T-cell (primary cell): ENCODE measurements at regions not wholly inside any gene's neighbourhood (a gene's known extent, or its start where the extent isn't known, plus 50 kb on each side); places are given as distances from the start of the nearest gene placed in this dataset.

Source experiments
- ATAC-seq, 4 experiments: fragments of 200-7000 bp in 3 of 4; fragments of 150-1000 bp in 1 of 4; cut with Tn5 transposase; replicated peaks in 1 of 4; 1 replicate in 3 of 4; 2 replicates in 1 of 4; pipeline ENCODE4 v1.10.0; 2021; ENCODE audit warnings: moderate library complexity in 3 of 4, mild to moderate bottlenecking in 2 of 4, moderate number of reproducible peaks in 1 of 4
- CTCF ChIA-PET, 2 donors: fragments of 300-600 bp; sonication (Branson Sonifier 250); formaldehyde crosslinking; loops; one replicate each; lab custom pipeline; 2022; ENCODE audit warnings: antibody characterized with exemption in 2 of 2; lab: Charles Lee
- POLR2A ChIA-PET, 2 donors: fragments of 300-600 bp; sonication (Branson Sonifier 250); formaldehyde crosslinking; loops; one replicate each; lab custom pipeline; 2022; ENCODE audit warnings: antibody characterized with exemption in 2 of 2; lab: Charles Lee
- DNase-seq, 35 experiments: peaks; one replicate each; pipeline versions ENCODE4 v3.0.0 to v3.0.0-alpha.2; 2013 to 2023
- H3K27ac ChIP-seq: one replicate; pipeline ENCODE4 v1.5.1; 2013; ENCODE audit warnings: low read length
- H3K27me3 ChIP-seq, 2 experiments: replicated peaks in 1 of 2; 1 replicate in 1 of 2; 2 replicates in 1 of 2; pipeline versions ENCODE4 v1.6.1 to v1.7.0; 2013; ENCODE audit warnings: low read length in 1 of 2, mixed read lengths in 1 of 2; ENCODE audit not compliant: control insufficient read depth in 2 of 2, insufficient read depth in 2 of 2; ENCODE audit errors: extremely low read depth in 1 of 2
- H3K36me3 ChIP-seq, 2 donors: 1 replicate in 1 of 2; 2 replicates in 1 of 2; pipeline versions ENCODE4 v1.6.1 to v1.7.0; 2013; ENCODE audit warnings: low read length in 1 of 2; ENCODE audit not compliant: control insufficient read depth in 2 of 2, insufficient read depth in 1 of 2; ENCODE audit errors: extremely low read depth in 1 of 2
- H3K4me1 ChIP-seq, 2 experiments: 1 replicate in 1 of 2; 2 replicates in 1 of 2; pipeline versions ENCODE4 v1.6.1 to v1.7.0; 2013; ENCODE audit warnings: low read length in 2 of 2, mixed read lengths in 1 of 2; ENCODE audit not compliant: insufficient read depth in 2 of 2, control insufficient read depth in 1 of 2; ENCODE audit errors: extremely low read depth in 1 of 2
- H3K4me3 ChIP-seq, 2 donors: 1 replicate in 1 of 2; 2 replicates in 1 of 2; pipeline versions ENCODE4 v1.5.1 to v1.7.0; 2013; ENCODE audit warnings: mild to moderate bottlenecking in 2 of 2, low read length in 1 of 2, moderate library complexity in 1 of 2; ENCODE audit not compliant: control insufficient read depth in 1 of 2; ENCODE audit errors: extremely low read depth in 1 of 2
- H3K9me3 ChIP-seq: 2 replicates; pipeline ENCODE4 v1.7.0; 2013
- H3K27ac Mint-ChIP-seq, 2 donors: one replicate each; pipeline ENCODE4 v1.8.0; 2020 to 2021; ENCODE audit warnings: mild to moderate bottlenecking in 2 of 2, mixed read lengths in 2 of 2
- H3K27me3 Mint-ChIP-seq, 2 donors: one replicate each; pipeline ENCODE4 v1.8.0; 2021 to 2022; ENCODE audit warnings: mixed read lengths in 2 of 2
- H3K36me3 Mint-ChIP-seq: one replicate; pipeline ENCODE4 v1.8.0; 2021; ENCODE audit warnings: mixed read lengths
- H3K4me1 Mint-ChIP-seq, 3 donors: one replicate each; pipeline ENCODE4 v1.8.0; 2020 to 2022; ENCODE audit warnings: mixed read lengths in 3 of 3, mild to moderate bottlenecking in 1 of 3
- H3K4me3 Mint-ChIP-seq, 3 donors: one replicate each; pipeline ENCODE4 v1.8.0; 2020 to 2022; ENCODE audit warnings: mild to moderate bottlenecking in 3 of 3, mixed read lengths in 3 of 3, moderate library complexity in 3 of 3
- H3K9me3 Mint-ChIP-seq, 3 donors: one replicate each; pipeline ENCODE4 v1.8.0; 2020 to 2022; ENCODE audit warnings: mixed read lengths in 3 of 3
- WGBS: methylation state at CpG from one replicate; pipeline ENCODE4 v1.1.5; 2013; ENCODE audit warnings: missing lambda C conversion rate; ENCODE audit not compliant: insufficient coverage; 5-methylcytosine and 5-hydroxymethylcytosine counted together

GRCh38 chr14:46596236-46596635 is 55.3 kb downstream of the RPL10L start:
- ATAC-seq, result no peak
- Mint-ChIP-seq H3K36me3 (no peaks in the 10 kb centered on the region), H3K4me3 (no peak overlapping the region), H3K4me1 (peaks cover 0 to 6% (median 4%) of the 10 kb centered on the region in 3 donors), H3K27me3 (no peaks in the 10 kb centered on the region), H3K9me3 (peaks cover 7 to 20% (median 11%) of the 10 kb centered on the region in 3 donors), H3K27ac (no peak overlapping the region)
- CTCF ChIA-PET, result no interaction called here
- no peaks in the 10 kb centered on the region for H3K9me3 ChIP-seq
- no peak for DNase-seq
- POLR2A ChIA-PET, result no interaction called here
- no peak overlapping the region for H3K4me3 ChIP-seq
- H3K27me3 ChIP-seq, result no peaks in the 10 kb centered on the region
- H3K27ac ChIP-seq, result no peak overlapping the region
- H3K4me1 ChIP-seq, result no peaks in the 10 kb centered on the region
- no peaks in the 10 kb centered on the region for H3K36me3 ChIP-seq

GRCh38 chr14:46582826-46583225 is 68.8 kb downstream of the RPL10L start:
- POLR2A ChIA-PET, result no interaction called here
- CTCF ChIA-PET, result no interaction called here
- no peaks in the 10 kb centered on the region for H3K4me1 ChIP-seq

GRCh38 chr14:46581036-46581671 is 70.4 kb downstream of the RPL10L start:
- DNase-seq, result no peak
- Histone ChIP-seq H3K27ac (no peak overlapping the region), H3K27me3 (no peaks in the 10 kb centered on the region), H3K4me1 (no peaks in the 10 kb centered on the region), H3K4me3 (no peak overlapping the region), H3K9me3 (no peaks in the 10 kb centered on the region), H3K36me3 (no peaks in the 10 kb centered on the region)
- H3K4me3 Mint-ChIP-seq, result no peak overlapping the region
- no peak for ATAC-seq
- H3K36me3 Mint-ChIP-seq, result no peaks in the 10 kb centered on the region
- ChIA-PET POLR2A (no interaction called here), CTCF (no interaction called here)
- H3K9me3 Mint-ChIP-seq, result peaks cover 3 to 10% (median 7%) of the 10 kb centered on the region in 3 donors
- no peaks in the 10 kb centered on the region for H3K4me1 Mint-ChIP-seq
- WGBS, result no CpG with 5 or more reads among the region's 5 CpGs
- no peaks in the 10 kb centered on the region for H3K27me3 Mint-ChIP-seq
- no peak overlapping the region for H3K27ac Mint-ChIP-seq

More at GRCh38 chr14:46582826-46583225, 68.8 kb downstream of the RPL10L start:
- DNase-seq, result no peak
- H3K9me3 Mint-ChIP-seq, result peaks cover 4 to 9% (median 8%) of the 10 kb centered on the region in 3 donors
- no peak overlapping the region for H3K27ac Mint-ChIP-seq
- no peaks in the 10 kb centered on the region for H3K36me3 ChIP-seq
- no peaks in the 10 kb centered on the region for H3K27me3 ChIP-seq
- H3K4me1 Mint-ChIP-seq, result no peaks in the 10 kb centered on the region
- H3K4me3 Mint-ChIP-seq, result no peak overlapping the region
- no peaks in the 10 kb centered on the region for H3K27me3 Mint-ChIP-seq
- H3K4me3 ChIP-seq, result no peak overlapping the region
- no peaks in the 10 kb centered on the region for H3K36me3 Mint-ChIP-seq
- no peaks in the 10 kb centered on the region for H3K9me3 ChIP-seq
- WGBS, result no CpG with 5 or more reads among the region's 1 CpG
- no peak for ATAC-seq
- no peak overlapping the region for H3K27ac ChIP-seq

GRCh38 chr14:46574978-46575375 is 76.6 kb downstream of the RPL10L start:
- H3K9me3 ChIP-seq, result no peaks in the 10 kb centered on the region
- no peaks in the 10 kb centered on the region for H3K36me3 ChIP-seq
- Mint-ChIP-seq H3K27me3 (no peaks in the 10 kb centered on the region), H3K9me3 (peaks cover 2 to 6% (median 6%) of the 10 kb centered on the region in 3 donors), H3K36me3 (no peaks in the 10 kb centered on the region), H3K4me1 (no peaks in the 10 kb centered on the region), H3K4me3 (no peak overlapping the region), H3K27ac (no peak overlapping the region)
- ChIA-PET CTCF (no interaction called here), POLR2A (no interaction called here)
- no peaks in the 10 kb centered on the region for H3K27me3 ChIP-seq
- no peaks in the 10 kb centered on the region for H3K4me1 ChIP-seq
- DNase-seq, result no peak
- WGBS, result 0% methylated on average over 1 of the region's 2 CpGs
- H3K27ac ChIP-seq, result no peak overlapping the region
- ATAC-seq, result no peak
- no peak overlapping the region for H3K4me3 ChIP-seq

GRCh38 chr14:46574221-46574977 is 77.2 kb downstream of the RPL10L start:
- no peak overlapping the region for H3K27ac Mint-ChIP-seq
- H3K4me1 ChIP-seq, result no peaks in the 10 kb centered on the region
- H3K4me3 Mint-ChIP-seq, result no peak overlapping the region
- H3K36me3 Mint-ChIP-seq, result no peaks in the 10 kb centered on the region
- DNase-seq (no peak), ATAC-seq (no peak)
- H3K27me3 Mint-ChIP-seq, result no peaks in the 10 kb centered on the region
- no peaks in the 10 kb centered on the region for H3K27me3 ChIP-seq
- H3K9me3 ChIP-seq, result no peaks in the 10 kb centered on the region
- 0% methylated on average over 1 of the region's 3 CpGs for whole genome bisulfite sequencing
- H3K27ac ChIP-seq, result no peak overlapping the region
- no peaks in the 10 kb centered on the region for H3K4me1 Mint-ChIP-seq
- ChIA-PET POLR2A (no interaction called here), CTCF (no interaction called here)
- peaks cover 2 to 10% (median 6%) of the 10 kb centered on the region in 3 donors for H3K9me3 Mint-ChIP-seq
- no peaks in the 10 kb centered on the region for H3K36me3 ChIP-seq
- no peak overlapping the region for H3K4me3 ChIP-seq

- ChIA-PET CTCF (no interaction called here), POLR2A (no interaction called here)
- Histone ChIP-seq H3K27ac (no peak overlapping the region), H3K36me3 (no peaks in the 10 kb centered on the region), H3K9me3 (no peaks in the 10 kb centered on the region), H3K4me3 (no peak overlapping the region), H3K4me1 (no peaks in the 10 kb centered on the region), H3K27me3 (no peaks in the 10 kb centered on the region)
- ATAC-seq, result no peak
- H3K9me3 Mint-ChIP-seq, result peaks cover 2 to 13% (median 6%) of the 10 kb centered on the region in 3 donors
- no peaks in the 10 kb centered on the region for H3K4me1 Mint-ChIP-seq
- H3K27me3 Mint-ChIP-seq, result no peaks in the 10 kb centered on the region
- no peaks in the 10 kb centered on the region for H3K36me3 Mint-ChIP-seq
- no peak overlapping the region for H3K4me3 Mint-ChIP-seq
- no peak for DNase-seq
- H3K27ac Mint-ChIP-seq, result no peak overlapping the region
These were observed 78.1 kb downstream of the RPL10L start for GRCh38 chr14:46573498-46573897.
